ENCODE measurements at regions not wholly inside any gene's neighbourhood (a gene's known extent, or its start where the extent isn't known, plus 50 kb on each side); places are given as distances from the start of the nearest gene placed in this dataset.

DNA sequence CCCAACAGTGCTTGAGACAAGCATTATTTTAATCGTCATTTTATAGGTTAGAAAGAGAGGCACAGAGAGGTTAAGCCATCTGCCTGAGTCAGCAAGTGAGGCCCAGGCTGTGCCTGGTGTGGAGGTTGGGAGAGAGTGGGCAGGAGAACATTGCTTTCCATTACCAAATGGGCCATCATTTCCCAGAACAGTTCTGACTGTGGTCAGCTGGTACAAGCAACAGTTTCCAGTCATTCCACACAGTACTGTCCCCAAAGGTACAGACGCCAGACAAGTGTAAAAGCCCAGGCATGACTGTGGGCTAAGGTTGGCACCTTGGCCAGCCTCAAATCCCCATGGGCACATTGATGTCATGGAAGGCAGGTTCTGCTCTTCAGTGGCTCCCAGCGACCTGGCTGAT is 98.2 kb upstream of the LCLAT1 start:
- TF ChIP-seq, protein P1, sequence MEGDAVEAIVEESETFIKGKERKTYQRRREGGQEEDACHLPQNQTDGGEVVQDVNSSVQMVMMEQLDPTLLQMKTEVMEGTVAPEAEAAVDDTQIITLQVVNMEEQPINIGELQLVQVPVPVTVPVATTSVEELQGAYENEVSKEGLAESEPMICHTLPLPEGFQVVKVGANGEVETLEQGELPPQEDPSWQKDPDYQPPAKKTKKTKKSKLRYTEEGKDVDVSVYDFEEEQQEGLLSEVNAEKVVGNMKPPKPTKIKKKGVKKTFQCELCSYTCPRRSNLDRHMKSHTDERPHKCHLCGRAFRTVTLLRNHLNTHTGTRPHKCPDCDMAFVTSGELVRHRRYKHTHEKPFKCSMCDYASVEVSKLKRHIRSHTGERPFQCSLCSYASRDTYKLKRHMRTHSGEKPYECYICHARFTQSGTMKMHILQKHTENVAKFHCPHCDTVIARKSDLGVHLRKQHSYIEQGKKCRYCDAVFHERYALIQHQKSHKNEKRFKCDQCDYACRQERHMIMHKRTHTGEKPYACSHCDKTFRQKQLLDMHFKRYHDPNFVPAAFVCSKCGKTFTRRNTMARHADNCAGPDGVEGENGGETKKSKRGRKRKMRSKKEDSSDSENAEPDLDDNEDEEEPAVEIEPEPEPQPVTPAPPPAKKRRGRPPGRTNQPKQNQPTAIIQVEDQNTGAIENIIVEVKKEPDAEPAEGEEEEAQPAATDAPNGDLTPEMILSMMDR (IDR thresholded peaks at IDR 0.05; ENCODE audit: low read depth, low read length, poor library complexity, severe bottlenecking): no peak
- TF ChIP-seq EZH2phosphoT487 (IDR thresholded peaks at IDR 0.05; ENCODE audit: borderline replicate concordance, low read length): no peak

Data from DOHH2 (cell line).